Lung (tissue), 11 donors: ENCODE measurements at regions not wholly inside any gene's neighbourhood (a gene's known extent, or its start where the extent isn't known, plus 50 kb on each side); places are given as distances from the start of the nearest gene placed in this dataset.

ENCODE experiments used
- ATAC-seq: fragments of 200-7000 bp; cut with Tn5 transposase; one replicate; pipeline ENCODE4 v1.9.1; 2020; ENCODE audit warnings: moderate number of reproducible peaks; ENCODE audit not compliant: insufficient read depth, low FRiP score
- DNase-seq, 3 donors: peaks; one replicate each; pipeline ENCODE4 v3.0.0-alpha.2; 2013 to 2017
- H3K27ac ChIP-seq, 2 donors: one replicate each; pipeline ENCODE4 v1.5.1; 2013; ENCODE audit warnings: mild to moderate bottlenecking in 2 of 2, moderate library complexity in 2 of 2, control low read depth in 1 of 2, inconsistent platforms in 1 of 2, low read depth in 1 of 2, low read length in 1 of 2
- H3K27me3 ChIP-seq, 3 donors: one replicate each; pipeline ENCODE4 v1.5.1; 2013; ENCODE audit warnings: low read length in 2 of 3; ENCODE audit not compliant: control insufficient read depth in 3 of 3, insufficient read depth in 3 of 3
- H3K36me3 ChIP-seq, 4 donors: one replicate each; pipeline ENCODE4 v1.5.1; 2013; ENCODE audit warnings: low read length in 4 of 4, mild to moderate bottlenecking in 1 of 4, moderate library complexity in 1 of 4; ENCODE audit not compliant: control insufficient read depth in 4 of 4, insufficient read depth in 4 of 4
- H3K4me1 ChIP-seq, 5 donors: one replicate each; pipeline ENCODE4 v1.5.1; 2013; ENCODE audit warnings: low read length in 5 of 5, mild to moderate bottlenecking in 2 of 5, moderate library complexity in 1 of 5; ENCODE audit not compliant: control insufficient read depth in 5 of 5, insufficient read depth in 5 of 5
- H3K4me3 ChIP-seq: one replicate; pipeline ENCODE4 v1.5.1; 2013; ENCODE audit warnings: mild to moderate bottlenecking, control low read depth, moderate library complexity
- H3K9ac ChIP-seq, 2 donors: one replicate each; pipeline ENCODE4 v1.5.1; 2013; ENCODE audit warnings: low read length in 2 of 2, control low read depth in 1 of 2; ENCODE audit not compliant: insufficient read depth in 1 of 2
- H3K9me3 ChIP-seq, 4 donors: one replicate each; pipeline ENCODE4 v1.5.1; 2013; ENCODE audit warnings: low read length in 3 of 4, mild to moderate bottlenecking in 1 of 4, moderate library complexity in 1 of 4; ENCODE audit not compliant: control insufficient read depth in 4 of 4, insufficient read depth in 3 of 4
- CTCF ChIP-seq: IDR thresholded peaks from 2 replicates; pipeline ENCODE4 v1.5.1; 2012; ENCODE audit warnings: mild to moderate bottlenecking; ENCODE audit errors: control extremely low read depth, extremely low read depth
- WGBS, 2 donors: extraction: QIAGEN DNeasy Blood & Tissue Kit; methylation state at CpG; one replicate each; pipeline ENCODE4 v1.1.7; 2013; 5-methylcytosine and 5-hydroxymethylcytosine counted together
- donor health status: control.
- donor health status: control.
- donor health status: Bipolar disorder and iron deficiency.
- donor health status: healthy.
- donor health status: DM: yes; HTN: yes; CAD: no.

- 60 to 72% methylated on average over 1 of the region's 1 CpG for WGBS, 2 donors
- H3K27me3 ChIP-seq = no peaks in the 10 kb centered on the region
- no peak overlapping the region for H3K9ac ChIP-seq
- no peak for DNase-seq
- H3K4me3 ChIP-seq = no peak overlapping the region
- H3K9me3 ChIP-seq = no peaks in the 10 kb centered on the region
- no peak overlapping the region for H3K27ac ChIP-seq
- no peaks in the 10 kb centered on the region for H3K36me3 ChIP-seq
- no peaks in the 10 kb centered on the region for H3K4me1 ChIP-seq
- TF ChIP-seq CTCF = no peak
- ATAC-seq = no peak
Observed at GRCh38 chr18:40524881-40525280, 1430.2 kb upstream of the PIK3C3 start.

- no peak for TF ChIP-seq CTCF
Observed at GRCh38 chr18:40523287-40523686, 1431.7 kb upstream of the PIK3C3 start.

GRCh38 chr18:40501026-40501425 is 1454.0 kb upstream of the PIK3C3 start:
- Histone ChIP-seq H3K27me3 (no peaks in the 10 kb centered on the region), H3K4me3 (no peak overlapping the region), H3K9ac (no peak overlapping the region), H3K36me3 (no peaks in the 10 kb centered on the region), H3K27ac (no peak overlapping the region), H3K4me1 (no peaks in the 10 kb centered on the region), H3K9me3 (no peaks in the 10 kb centered on the region)
- ATAC-seq = no peak
- WGBS, 2 donors = 73 to 81% methylated on average over 1 of the region's 1 CpG
- no peak for DNase-seq
- no peak for TF ChIP-seq CTCF

More at GRCh38 chr18:40523287-40523686, 1431.7 kb upstream of the PIK3C3 start:
- H3K9me3 ChIP-seq = no peaks in the 10 kb centered on the region
- ATAC-seq = no peak
- no peak overlapping the region for H3K4me3 ChIP-seq
- no peaks in the 10 kb centered on the region for H3K36me3 ChIP-seq
- DNase-seq = no peak
- H3K27me3 ChIP-seq = no peaks in the 10 kb centered on the region
- 82 to 86% methylated on average over 1 of the region's 1 CpG for WGBS, 2 donors
- H3K9ac ChIP-seq = no peak overlapping the region
- H3K4me1 ChIP-seq = no peaks in the 10 kb centered on the region
- no peak overlapping the region for H3K27ac ChIP-seq

- 84 to 86% methylated on average over 2 of the region's 2 CpGs for WGBS, 2 donors
- Histone ChIP-seq H3K27me3 (no peaks in the 10 kb centered on the region), H3K36me3 (no peaks in the 10 kb centered on the region), H3K4me1 (no peaks in the 10 kb centered on the region), H3K9me3 (no peaks in the 10 kb centered on the region), H3K27ac (no peak overlapping the region), H3K9ac (no peak overlapping the region), H3K4me3 (no peak overlapping the region)
- ATAC-seq (no peak), DNase-seq (no peak)
- no peak for TF ChIP-seq CTCF
Observed at GRCh38 chr18:40494603-40495002, 1460.4 kb upstream of the PIK3C3 start.
